GM19239 (cell line): ENCODE measurements at regions not wholly inside any gene's neighbourhood (a gene's known extent, or its start where the extent isn't known, plus 50 kb on each side); places are given as distances from the start of the nearest gene placed in this dataset.

ENCODE experiments used
- DNase-seq: peaks from one replicate; pipeline ENCODE4 v3.0.0; 2011; ENCODE audit warnings: low spot score; ENCODE audit not compliant: insufficient read length
- FAIRE-seq: peaks from 2 replicates; lab custom pipeline; 2011; peaks lifted over from hg19 to GRCh38; lab: Jason Lieb, UNC

GRCh38 chr15:47431501-47431900 lies 285.8 kb upstream of the SEMA6D start:
- DNase-seq (no peak), FAIRE-seq (no peak)

DNA sequence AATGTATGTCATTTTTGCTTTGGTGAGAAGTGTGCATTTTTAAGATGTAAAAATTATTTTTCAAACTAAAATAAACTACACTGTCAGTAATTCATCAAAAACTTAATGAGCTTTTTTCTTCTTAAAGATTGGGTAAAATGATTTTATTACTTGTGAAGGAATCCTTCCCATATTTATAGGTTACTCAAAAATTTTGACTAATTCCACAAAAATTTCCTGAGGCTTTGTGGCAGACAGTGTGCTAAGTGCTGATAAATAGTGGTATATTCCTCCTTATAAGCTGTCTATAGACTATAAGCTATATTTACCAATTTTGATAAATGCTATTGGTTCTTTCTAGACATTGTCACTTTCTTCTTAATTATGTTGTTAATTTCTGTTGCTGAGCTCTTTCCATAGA lies 284.5 kb upstream of the SEMA6D start:
- no peak for DNase-seq
- no peak for FAIRE-seq

DNA sequence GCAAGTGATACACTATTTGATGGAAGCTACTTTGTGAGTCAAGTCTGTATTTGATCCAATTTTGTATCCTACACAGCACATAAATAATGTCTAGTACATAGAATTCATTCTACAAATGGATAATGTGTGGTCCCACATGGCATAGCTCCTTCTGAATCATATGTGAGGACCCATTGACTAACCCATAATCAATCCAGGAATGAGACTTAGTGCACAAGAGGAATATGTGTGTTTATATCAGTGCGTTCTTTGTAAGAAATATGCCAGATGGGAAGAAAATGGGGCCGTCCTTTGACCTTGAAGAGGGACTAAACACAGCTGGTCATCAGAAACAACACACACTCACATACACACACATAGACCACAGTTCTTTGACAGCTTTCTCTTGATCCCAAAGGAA lies 282.7 kb upstream of the SEMA6D start:
- DNase-seq, result no peak

DNA sequence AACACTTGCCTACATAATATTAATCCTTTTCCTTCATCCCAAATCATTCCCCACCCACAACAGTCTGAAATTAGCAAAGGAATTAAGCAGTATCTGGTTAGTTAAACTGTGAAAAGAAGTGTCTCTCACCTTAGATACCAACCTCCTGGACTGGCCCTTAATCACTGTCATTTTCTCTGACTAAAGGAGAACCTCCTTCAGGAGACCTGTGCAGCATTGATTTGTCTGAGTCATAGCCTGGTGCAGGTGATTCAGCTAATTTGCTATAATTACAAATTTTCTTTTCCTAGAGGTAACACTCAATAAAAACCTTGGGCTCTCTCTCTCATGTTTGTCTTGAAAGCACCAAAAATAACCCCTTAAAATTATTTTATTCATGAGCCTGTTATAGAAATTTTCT lies 279.8 kb upstream of the SEMA6D start:
- no peak for FAIRE-seq
- no peak for DNase-seq

More for the DNA sequence above, 282.7 kb upstream of the SEMA6D start:
- FAIRE-seq, result no peak

DNA sequence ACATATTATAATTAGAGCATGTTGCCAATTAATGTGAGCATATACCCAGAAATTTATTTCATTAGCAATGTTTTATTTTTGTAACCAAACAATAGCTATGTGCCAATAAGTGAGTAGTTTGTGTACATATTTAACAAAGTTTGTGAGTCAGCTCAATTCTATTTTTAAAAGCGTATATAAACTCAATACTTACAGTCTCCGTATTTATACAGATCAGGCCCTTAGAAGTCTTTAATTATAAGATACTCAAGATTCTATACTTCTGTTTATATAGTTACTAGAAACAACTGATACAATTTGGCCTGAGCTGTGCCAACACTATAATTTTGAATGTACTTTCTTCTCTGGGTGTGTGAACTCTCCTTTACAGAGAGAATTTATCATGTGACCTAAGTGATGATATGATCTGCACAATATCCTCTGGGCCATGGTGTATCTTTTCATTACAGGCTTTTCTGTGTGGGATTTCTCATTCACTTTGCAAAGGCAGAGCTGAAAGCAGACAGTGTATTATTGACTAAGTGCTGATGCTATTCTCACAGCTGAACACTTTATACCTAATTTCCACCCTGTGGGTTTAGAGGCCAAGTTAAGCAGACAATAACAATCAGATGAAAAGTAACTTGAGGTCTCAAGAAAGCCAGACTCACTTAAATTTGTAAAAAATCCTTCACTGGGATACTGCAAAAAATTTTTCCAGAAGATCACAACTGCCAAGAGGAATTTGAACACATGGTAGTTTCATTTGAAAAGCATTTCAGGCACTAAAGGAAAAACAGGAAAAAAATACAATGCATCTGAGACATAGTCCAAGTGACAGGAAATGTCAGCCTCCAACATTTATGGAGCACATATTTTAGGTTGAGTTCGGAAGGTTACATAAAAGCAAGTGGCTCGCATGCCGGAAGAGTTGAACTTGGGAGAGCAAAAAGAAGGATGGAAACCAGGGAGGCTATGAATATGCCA lies 277.9 kb upstream of the SEMA6D start:
- DNase-seq (no peak), FAIRE-seq (no peak)

GRCh38 chr15:47442371-47442770 lies 274.9 kb upstream of the SEMA6D start:
- FAIRE-seq (no peak), DNase-seq (no peak)

GRCh38 chr15:47443839-47444238 lies 273.5 kb upstream of the SEMA6D start:
- DNase-seq (no peak), FAIRE-seq (no peak)

- DNase-seq (no peak), FAIRE-seq (no peak)
Observed at GRCh38 chr15:47445723-47446392, 271.4 kb upstream of the SEMA6D start.

DNA sequence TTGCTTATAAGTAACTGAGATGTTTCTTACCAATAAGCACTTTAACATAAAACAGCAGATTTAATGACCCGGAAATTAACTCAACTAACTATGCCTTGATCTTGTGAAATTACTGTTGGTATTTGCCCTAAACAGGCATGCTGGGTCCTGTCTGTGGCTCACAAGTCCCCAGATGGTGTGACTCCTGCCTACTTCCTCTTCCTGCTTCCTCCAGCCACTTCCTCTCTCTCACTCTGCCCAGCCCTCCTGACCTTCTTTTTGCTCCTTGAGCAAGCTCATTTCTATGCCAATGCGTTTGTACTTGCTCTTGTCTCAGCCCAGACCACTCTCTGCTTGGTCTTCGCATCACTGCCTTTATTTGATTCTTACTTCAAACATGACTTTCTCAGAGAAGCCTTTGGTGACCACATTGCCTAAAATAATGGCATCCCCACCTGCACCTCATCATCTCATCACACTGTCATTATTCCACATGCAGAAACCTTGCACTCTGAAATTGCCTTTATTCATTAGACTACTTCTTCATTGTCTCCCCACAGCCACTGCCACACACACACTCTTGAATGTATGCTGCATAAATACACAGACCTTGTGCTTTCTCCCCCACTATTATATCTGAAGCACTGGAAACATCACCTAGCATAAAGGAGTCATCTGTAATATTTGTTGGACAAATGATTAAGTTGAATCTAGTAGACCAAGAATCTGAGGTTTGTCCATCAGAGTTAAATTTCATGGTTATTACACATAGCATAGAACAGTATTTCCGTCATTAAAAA lies 256.3 kb upstream of the SEMA6D start:
- no peak for DNase-seq
- FAIRE-seq, result no peak

DNA sequence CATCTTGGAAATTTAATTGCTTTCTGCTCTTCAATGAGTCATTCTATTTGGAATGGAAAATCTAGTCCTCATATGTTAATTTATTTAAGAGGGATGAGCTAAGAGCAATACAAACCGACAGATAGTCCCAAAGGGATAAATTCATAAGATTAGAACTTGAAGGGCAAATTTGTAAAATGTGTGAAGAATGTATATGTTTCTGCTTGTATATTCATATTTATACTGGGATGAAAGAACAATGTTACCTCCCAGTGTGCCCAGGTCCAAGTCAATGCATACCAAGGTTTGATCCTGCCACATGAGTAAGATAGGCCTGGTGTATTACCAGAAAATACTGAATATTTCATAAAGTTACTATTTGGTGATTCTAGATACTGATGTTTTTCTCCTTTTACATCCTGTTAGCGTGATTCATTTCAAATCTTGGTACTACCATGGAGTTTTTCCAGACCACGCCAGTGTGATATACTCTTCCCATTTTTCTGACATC lies 255.6 kb upstream of the SEMA6D start:
- no peak for DNase-seq
- no peak for FAIRE-seq

GRCh38 chr15:47466357-47466756 lies 250.9 kb upstream of the SEMA6D start:
- no peak for FAIRE-seq
- no peak for DNase-seq

DNA sequence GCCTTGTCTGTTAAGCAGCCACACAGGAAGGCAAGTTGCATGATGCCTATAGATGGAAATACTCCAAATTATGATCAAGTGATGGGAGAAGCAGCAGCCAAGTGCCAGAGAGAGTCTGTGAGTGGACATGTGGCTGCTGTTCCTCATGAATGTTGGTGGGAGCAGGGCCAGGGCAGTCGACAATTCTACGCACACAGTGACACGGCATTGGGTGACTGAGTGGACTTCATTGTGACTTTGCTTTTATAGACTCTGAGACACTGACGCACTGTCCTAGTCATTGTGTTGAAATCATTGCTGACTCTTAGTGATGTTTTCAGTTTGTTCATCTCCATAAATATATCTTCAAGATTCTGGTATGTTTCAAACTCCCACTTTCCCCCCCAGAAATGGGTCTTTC lies 246.3 kb upstream of the SEMA6D start:
- DNase-seq, result no peak
- no peak for FAIRE-seq

DNA sequence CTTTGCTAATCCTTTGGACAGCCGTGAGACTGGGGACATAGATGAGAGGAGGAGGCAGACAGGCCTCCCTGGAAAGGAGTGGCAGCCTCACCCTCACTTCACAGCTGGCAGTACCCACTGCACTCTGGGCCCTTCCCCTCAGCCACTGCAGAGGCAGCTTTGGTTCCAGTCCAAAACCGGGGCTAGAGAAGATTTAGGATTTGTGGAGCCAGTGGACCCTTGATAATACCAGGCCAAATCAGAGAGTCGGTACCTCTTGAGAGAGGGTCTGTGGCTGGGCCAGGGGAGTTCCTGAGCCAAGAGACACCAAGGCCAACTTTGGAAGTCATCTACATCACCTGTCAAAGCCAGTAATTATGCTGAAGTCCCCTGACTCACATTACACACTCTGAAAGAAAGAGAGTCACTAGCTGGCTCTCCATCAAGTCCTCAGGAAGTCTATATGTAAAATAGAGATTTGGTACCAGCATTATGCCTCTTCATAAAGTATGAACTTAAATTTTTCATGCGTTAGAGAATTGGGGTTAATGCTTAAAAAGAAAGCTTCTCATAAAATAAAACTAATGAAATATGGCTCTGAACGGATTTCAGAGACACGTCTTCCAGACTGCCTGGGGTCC lies 244.1 kb upstream of the SEMA6D start:
- FAIRE-seq, result no peak
- no peak for DNase-seq

DNA sequence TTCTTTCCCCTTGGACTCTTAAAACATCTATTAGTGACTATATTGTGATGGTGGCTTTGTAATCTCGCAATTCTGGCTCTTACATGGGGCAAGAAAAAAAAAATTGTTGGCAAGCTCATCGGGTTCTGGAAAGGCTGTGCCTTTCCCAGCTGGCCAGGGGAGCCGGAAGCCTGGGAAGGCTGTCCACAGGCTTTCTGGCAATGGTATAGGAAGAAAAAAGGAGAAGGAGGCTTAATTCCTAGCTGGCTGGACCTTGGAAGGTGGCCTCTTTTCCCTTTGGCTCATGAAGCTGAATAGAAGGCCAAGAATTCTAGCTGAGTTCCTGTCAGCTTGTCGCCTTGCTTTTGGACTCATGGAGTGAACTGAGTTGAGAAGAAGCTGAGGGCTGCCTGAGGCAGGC lies 243.5 kb upstream of the SEMA6D start:
- DNase-seq (no peak), FAIRE-seq (no peak)

GRCh38 chr15:47475336-47475735 lies 242.0 kb upstream of the SEMA6D start:
- no peak for FAIRE-seq

DNA sequence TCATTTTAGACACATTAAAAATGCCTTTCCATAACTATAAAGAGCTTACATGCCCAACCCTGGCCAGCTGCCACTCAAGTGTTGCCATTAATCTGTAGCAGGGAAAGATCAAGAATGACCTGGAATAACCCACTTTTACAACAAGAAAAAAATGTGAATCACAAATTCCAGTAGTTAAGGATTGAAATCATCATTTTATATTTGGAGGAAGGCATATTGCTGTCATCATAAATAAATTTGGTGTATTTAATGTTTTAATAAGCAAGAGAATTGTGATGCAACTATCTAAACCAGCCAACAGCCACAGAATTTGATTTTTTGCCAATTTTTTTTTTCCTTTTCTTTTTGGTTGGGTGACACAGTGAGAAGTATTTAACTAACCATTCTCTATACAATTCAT lies 240.0 kb upstream of the SEMA6D start:
- DNase-seq, result no peak
- FAIRE-seq, result no peak

More at GRCh38 chr15:47475336-47475735, 242.0 kb upstream of the SEMA6D start:
- DNase-seq, result no peak

- DNase-seq (no peak), FAIRE-seq (no peak)
Observed at GRCh38 chr15:47484059-47484458, 233.2 kb upstream of the SEMA6D start.

DNA sequence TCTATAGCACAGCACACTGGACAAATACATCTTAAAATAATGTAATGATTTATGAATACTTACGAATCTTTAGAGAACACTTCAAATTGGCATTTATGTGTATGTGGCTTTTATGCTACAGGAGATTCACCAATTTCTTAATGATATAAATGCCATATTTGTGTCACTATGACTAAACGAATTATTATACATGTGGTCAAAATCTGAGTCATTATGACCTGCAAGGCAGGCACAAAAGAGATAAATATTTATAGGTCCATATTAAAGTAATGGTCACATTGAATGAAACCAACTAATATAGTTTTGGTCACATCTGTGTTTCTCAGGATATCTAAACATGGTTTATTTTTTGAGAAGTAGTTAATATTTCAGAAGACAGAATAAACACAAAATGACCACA lies 232.3 kb upstream of the SEMA6D start:
- no peak for FAIRE-seq

GRCh38 chr15:47485419-47485818 lies 231.9 kb upstream of the SEMA6D start:
- no peak for FAIRE-seq
- DNase-seq, result no peak

More for the DNA sequence above, 232.3 kb upstream of the SEMA6D start:
- DNase-seq, result no peak

- FAIRE-seq (no peak), DNase-seq (no peak)
Observed at GRCh38 chr15:47486040-47486439, 231.3 kb upstream of the SEMA6D start.
